HepG2 (cell line): ENCODE measurements at regions not wholly inside any gene's neighbourhood (a gene's known extent, or its start where the extent isn't known, plus 50 kb on each side); places are given as distances from the start of the nearest gene placed in this dataset.

ENCODE experiments used
- CBX5 ChIP-seq: sonication (generic); formaldehyde crosslinking; IDR thresholded peaks from 2 replicates; pipeline ENCODE4 v1.4.0; 2020; ENCODE audit warnings: missing genetic modification reagents, borderline replicate concordance
- HDAC1 ChIP-seq: sonication (generic); formaldehyde crosslinking; IDR thresholded peaks from 2 replicates; pipeline ENCODE4 v1.5.1; 2020; ENCODE audit warnings: mild to moderate bottlenecking, missing genetic modification reagents
- MIXL1 ChIP-seq: IDR thresholded peaks from 2 replicates; pipeline ENCODE4 v1.6.1; 2016
- MTA1 ChIP-seq: sonication (generic); formaldehyde crosslinking; IDR thresholded peaks from 2 replicates; pipeline ENCODE4 v1.4.0; 2020; ENCODE audit warnings: missing genetic modification reagents, mild to moderate bottlenecking, borderline replicate concordance
- NR2C2 ChIP-seq: sonication (generic); formaldehyde crosslinking; IDR thresholded peaks from 2 replicates; pipeline ENCODE4 v1.4.0; 2020; ENCODE audit warnings: missing genetic modification reagents, mild to moderate bottlenecking, moderate library complexity, borderline replicate concordance
- NR2F2 ChIP-seq: IDR thresholded peaks from 2 replicates; pipeline ENCODE4 v1.6.1; 2012; ENCODE audit warnings: low read depth, inconsistent platforms, borderline replicate concordance
- POLR2A ChIP-seq, 2 experiments: IDR thresholded peaks; 2 replicates each; pipeline ENCODE4 v1.6.1; 2011; ENCODE audit warnings: low read depth in 2 of 2, low read length in 2 of 2, mild to moderate bottlenecking in 1 of 2, moderate library complexity in 1 of 2; ENCODE audit not compliant: insufficient read depth in 1 of 2
- RCOR2 ChIP-seq: IDR thresholded peaks from 2 replicates; pipeline ENCODE4 v1.6.1; 2016; ENCODE audit warnings: missing biosample characterization, missing genetic modification reagents
- SMAD9 ChIP-seq: sonication (generic); formaldehyde crosslinking; IDR thresholded peaks from 2 replicates; pipeline ENCODE4 v1.5.1; 2020; ENCODE audit warnings: mild to moderate bottlenecking, missing genetic modification reagents
- SNAI1 ChIP-seq: sonication (generic); formaldehyde crosslinking; IDR thresholded peaks from 2 replicates; pipeline ENCODE4 v1.5.0; 2020; ENCODE audit warnings: mild to moderate bottlenecking, missing genetic modification reagents, borderline replicate concordance
- ZFY ChIP-seq: sonication (generic); formaldehyde crosslinking; IDR thresholded peaks from 2 replicates; pipeline ENCODE4 v1.4.0; 2020; ENCODE audit warnings: missing genetic modification reagents
- ZMYM4 ChIP-seq: sonication (generic); formaldehyde crosslinking; IDR thresholded peaks from 2 replicates; pipeline ENCODE4 v1.8.1; 2023; ENCODE audit warnings: mild to moderate bottlenecking, missing genetic modification reagents
- ZNF235 ChIP-seq: sonication (generic); formaldehyde crosslinking; IDR thresholded peaks from 2 replicates; pipeline ENCODE4 v1.8.1; 2023; ENCODE audit warnings: mild to moderate bottlenecking, missing genetic modification reagents, borderline replicate concordance
- ZNF331 ChIP-seq: sonication (generic); formaldehyde crosslinking; IDR thresholded peaks from 2 replicates; pipeline ENCODE4 v1.4.0; 2020; ENCODE audit warnings: missing genetic modification reagents
- ZNF44 ChIP-seq: sonication (generic); formaldehyde crosslinking; IDR thresholded peaks from 2 replicates; pipeline ENCODE4 v1.5.1; 2020; ENCODE audit warnings: mild to moderate bottlenecking, missing genetic modification reagents
- ZNF441 ChIP-seq: sonication (generic); formaldehyde crosslinking; IDR thresholded peaks from 2 replicates; pipeline ENCODE4 v1.7.0; 2021; ENCODE audit warnings: missing genetic modification reagents, borderline replicate concordance
- ZNF530 ChIP-seq: sonication (generic); formaldehyde crosslinking; IDR thresholded peaks from 2 replicates; pipeline ENCODE4 v1.5.0; 2020; ENCODE audit warnings: low read depth, mild to moderate bottlenecking, missing genetic modification reagents
- ZNF746 ChIP-seq: sonication (generic); formaldehyde crosslinking; IDR thresholded peaks from 2 replicates; pipeline ENCODE4 v1.8.0; 2022; ENCODE audit warnings: mild to moderate bottlenecking, missing genetic modification reagents
- ZNF775 ChIP-seq: sonication (generic); formaldehyde crosslinking; IDR thresholded peaks from 2 replicates; pipeline ENCODE4 v1.4.0; 2020; ENCODE audit warnings: missing genetic modification reagents, mild to moderate bottlenecking, moderate library complexity, borderline replicate concordance
- ZNF850 ChIP-seq: sonication (generic); formaldehyde crosslinking; conservative IDR thresholded peaks from 2 replicates; pipeline ENCODE4 v1.9.0; 2021; ENCODE audit warnings: mild to moderate bottlenecking, missing genetic modification reagents
- ZSCAN9 ChIP-seq: IDR thresholded peaks from 2 replicates; pipeline ENCODE4 v1.6.1; 2016; ENCODE audit warnings: borderline replicate concordance
- TF ChIP-seq, protein P1 (sequence below): sonication (generic); formaldehyde crosslinking; IDR thresholded peaks from 2 replicates; pipeline ENCODE4 v1.5.1; 2020; ENCODE audit warnings: mild to moderate bottlenecking, missing genetic modification reagents, moderate library complexity
- TF ChIP-seq, protein P2 (sequence below): sonication (generic); formaldehyde crosslinking; IDR thresholded peaks from 2 replicates; pipeline ENCODE4 v1.5.0; 2020; ENCODE audit warnings: mild to moderate bottlenecking, missing genetic modification reagents, borderline replicate concordance
- TF ChIP-seq, protein P3 (sequence below): sonication (generic); formaldehyde crosslinking; IDR thresholded peaks from 2 replicates; pipeline ENCODE4 v1.5.0; 2020; ENCODE audit warnings: mild to moderate bottlenecking, missing genetic modification reagents, moderate library complexity

DNA sequence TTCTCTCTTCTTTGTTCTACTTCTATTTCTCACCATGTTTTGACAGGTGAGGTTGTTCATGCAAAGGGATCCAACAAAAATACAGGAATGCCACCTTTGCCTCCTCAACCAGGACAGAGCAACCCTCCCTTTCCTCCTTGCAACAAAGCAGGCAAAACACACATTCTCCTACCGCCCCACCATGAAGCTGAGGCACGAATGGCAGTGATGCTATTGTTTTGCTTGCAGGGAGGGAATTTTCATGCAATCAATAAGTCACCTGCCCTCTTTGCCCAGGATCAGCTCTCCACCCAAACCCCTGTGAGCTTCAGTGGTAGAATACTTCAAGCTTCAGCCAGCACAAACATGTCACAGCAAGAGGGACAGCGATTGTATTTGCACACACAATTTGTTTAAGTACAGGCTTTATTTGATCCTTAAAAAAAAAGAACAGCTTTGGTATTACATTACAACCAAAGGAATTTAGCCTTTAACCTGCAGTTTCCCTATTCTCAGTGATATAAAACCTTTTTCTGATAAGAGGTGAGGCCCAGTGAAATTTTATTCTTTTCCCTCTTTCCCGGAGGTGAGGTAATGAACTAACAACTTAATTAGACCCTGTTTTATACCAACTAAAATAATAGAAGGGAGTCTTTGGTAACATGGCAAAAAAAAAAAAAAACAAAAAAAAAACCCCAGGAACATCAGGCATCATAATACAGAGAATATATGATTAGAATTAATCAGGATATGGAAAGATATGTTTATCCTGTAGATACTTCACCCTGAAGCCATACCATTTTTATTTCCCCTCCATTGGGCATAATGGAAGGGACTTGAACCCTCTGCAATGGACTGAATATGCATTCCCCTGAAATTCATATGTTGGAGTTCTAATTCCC, 87.0 kb upstream of the EEA1 start (continued):
- TF ChIP-seq NR2C2 (CRISPR knock-in tag) (peak; percentile 28; the same call in 1 of the 2 replicates), ZNF235 (CRISPR knock-in tag) (no peak), MIXL1 (peak; percentile 24; the same call in 1 of the 2 replicates), MTA1 (CRISPR knock-in tag) (peak; percentile 60; the same call in 1 of the 2 replicates), ZNF530 (no peak), SNAI1 (CRISPR knock-in tag) (no peak), RCOR2 (CRISPR knock-in tag) (peak; percentile 81), ZNF850 (CRISPR knock-in tag) (no peak), ZNF775 (peak; percentile 66; the same call in 1 of the 2 replicates), ZFY (CRISPR knock-in tag) (no peak), SMAD9 (CRISPR knock-in tag) (no peak), ZMYM4 (CRISPR knock-in tag) (peak; percentile 85), HDAC1 (peak; percentile 89), NR2F2 (peak; percentile 87), ZSCAN9 (CRISPR knock-in tag) (0 out of 2 replicates have a peak, but pooled peaks have one; percentile 32), ZNF331 (CRISPR knock-in tag) (peak; percentile 71), POLR2A (IDR thresholded peaks at IDR 0.05; ENCODE audit: insufficient read depth in 1 of 2, low read depth in 2 of 2, low read length in 2 of 2) (peak in 1 of 2 experiments; percentile 44; a peak in 1 of 4 replicates), CBX5 (CRISPR knock-in tag) (0 out of 2 replicates have a peak, but pooled peaks have one; percentile 32), ZNF746 (CRISPR knock-in tag) (peak; percentile 58; the same call in 1 of the 2 replicates), ZNF44 (no peak), ZNF441 (no peak)
- TF ChIP-seq, protein P1, sequence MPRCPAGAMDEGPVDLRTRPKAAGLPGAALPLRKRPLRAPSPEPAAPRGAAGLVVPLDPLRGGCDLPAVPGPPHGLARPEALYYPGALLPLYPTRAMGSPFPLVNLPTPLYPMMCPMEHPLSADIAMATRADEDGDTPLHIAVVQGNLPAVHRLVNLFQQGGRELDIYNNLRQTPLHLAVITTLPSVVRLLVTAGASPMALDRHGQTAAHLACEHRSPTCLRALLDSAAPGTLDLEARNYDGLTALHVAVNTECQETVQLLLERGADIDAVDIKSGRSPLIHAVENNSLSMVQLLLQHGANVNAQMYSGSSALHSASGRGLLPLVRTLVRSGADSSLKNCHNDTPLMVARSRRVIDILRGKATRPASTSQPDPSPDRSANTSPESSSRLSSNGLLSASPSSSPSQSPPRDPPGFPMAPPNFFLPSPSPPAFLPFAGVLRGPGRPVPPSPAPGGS (CRISPR knock-in tag): no peak
- TF ChIP-seq, protein P2, sequence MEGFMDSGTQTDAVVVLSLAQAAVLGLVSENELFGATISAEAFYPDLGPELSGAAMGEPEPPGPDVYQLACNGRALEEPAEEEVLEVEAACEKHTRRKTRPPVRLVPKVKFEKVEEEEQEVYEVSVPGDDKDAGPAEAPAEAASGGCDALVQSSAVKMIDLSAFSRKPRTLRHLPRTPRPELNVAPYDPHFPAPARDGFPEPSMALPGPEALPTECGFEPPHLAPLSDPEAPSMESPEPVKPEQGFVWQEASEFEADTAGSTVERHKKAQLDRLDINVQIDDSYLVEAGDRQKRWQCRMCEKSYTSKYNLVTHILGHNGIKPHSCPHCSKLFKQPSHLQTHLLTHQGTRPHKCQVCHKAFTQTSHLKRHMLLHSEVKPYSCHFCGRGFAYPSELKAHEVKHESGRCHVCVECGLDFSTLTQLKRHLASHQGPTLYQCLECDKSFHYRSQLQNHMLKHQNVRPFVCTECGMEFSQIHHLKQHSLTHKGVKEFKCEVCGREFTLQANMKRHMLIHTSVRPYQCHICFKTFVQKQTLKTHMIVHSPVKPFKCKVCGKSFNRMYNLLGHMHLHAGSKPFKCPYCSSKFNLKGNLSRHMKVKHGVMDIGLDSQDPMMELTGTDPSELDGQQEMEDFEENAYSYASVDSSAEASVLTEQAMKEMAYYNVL: peak; percentile 52; the same call in 1 of the 2 replicates
- TF ChIP-seq, protein P3, sequence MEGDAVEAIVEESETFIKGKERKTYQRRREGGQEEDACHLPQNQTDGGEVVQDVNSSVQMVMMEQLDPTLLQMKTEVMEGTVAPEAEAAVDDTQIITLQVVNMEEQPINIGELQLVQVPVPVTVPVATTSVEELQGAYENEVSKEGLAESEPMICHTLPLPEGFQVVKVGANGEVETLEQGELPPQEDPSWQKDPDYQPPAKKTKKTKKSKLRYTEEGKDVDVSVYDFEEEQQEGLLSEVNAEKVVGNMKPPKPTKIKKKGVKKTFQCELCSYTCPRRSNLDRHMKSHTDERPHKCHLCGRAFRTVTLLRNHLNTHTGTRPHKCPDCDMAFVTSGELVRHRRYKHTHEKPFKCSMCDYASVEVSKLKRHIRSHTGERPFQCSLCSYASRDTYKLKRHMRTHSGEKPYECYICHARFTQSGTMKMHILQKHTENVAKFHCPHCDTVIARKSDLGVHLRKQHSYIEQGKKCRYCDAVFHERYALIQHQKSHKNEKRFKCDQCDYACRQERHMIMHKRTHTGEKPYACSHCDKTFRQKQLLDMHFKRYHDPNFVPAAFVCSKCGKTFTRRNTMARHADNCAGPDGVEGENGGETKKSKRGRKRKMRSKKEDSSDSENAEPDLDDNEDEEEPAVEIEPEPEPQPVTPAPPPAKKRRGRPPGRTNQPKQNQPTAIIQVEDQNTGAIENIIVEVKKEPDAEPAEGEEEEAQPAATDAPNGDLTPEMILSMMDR (CRISPR knock-in tag): no peak
